B cell (primary cell): ENCODE measurements at regions not wholly inside any gene's neighbourhood (a gene's known extent, or its start where the extent isn't known, plus 50 kb on each side); places are given as distances from the start of the nearest gene placed in this dataset.

Source experiments
- EZH2 ChIP-seq: IDR thresholded peaks from 2 replicates; pipeline ENCODE4 v1.6.1; 2012; ENCODE audit warnings: borderline replicate concordance, low read depth, mild to moderate bottlenecking, moderate library complexity, low read length; ENCODE audit not compliant: insufficient read depth, poor library complexity, severe bottlenecking
- TF ChIP-seq, protein P1 (sequence below): fragments of 200-600 bp; IDR thresholded peaks from one replicate; pipeline ENCODE4 v1.8.0; 2022; ENCODE audit warnings: antibody characterized with exemption, mild to moderate bottlenecking

DNA sequence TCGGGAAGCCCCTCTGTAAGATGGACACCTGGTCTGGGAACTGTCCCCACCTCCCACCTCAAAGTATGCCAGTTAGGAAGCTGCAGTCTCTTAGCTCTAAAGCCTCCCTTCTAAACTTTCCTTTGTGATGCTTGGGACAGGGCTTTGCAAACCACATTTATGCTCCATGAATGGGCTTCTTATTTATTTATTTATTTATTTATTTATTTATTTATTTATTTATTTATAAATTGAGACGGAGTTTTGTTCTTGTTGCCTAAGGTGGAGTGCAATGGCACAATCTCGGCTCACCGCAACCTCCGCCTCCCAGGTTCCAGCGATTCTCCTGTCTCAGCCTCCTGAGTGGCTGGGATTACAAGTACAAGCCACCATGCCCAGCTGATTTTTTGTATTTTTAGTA lies 1009.4 kb downstream of the TYW1 start:
- TF ChIP-seq, protein P1, sequence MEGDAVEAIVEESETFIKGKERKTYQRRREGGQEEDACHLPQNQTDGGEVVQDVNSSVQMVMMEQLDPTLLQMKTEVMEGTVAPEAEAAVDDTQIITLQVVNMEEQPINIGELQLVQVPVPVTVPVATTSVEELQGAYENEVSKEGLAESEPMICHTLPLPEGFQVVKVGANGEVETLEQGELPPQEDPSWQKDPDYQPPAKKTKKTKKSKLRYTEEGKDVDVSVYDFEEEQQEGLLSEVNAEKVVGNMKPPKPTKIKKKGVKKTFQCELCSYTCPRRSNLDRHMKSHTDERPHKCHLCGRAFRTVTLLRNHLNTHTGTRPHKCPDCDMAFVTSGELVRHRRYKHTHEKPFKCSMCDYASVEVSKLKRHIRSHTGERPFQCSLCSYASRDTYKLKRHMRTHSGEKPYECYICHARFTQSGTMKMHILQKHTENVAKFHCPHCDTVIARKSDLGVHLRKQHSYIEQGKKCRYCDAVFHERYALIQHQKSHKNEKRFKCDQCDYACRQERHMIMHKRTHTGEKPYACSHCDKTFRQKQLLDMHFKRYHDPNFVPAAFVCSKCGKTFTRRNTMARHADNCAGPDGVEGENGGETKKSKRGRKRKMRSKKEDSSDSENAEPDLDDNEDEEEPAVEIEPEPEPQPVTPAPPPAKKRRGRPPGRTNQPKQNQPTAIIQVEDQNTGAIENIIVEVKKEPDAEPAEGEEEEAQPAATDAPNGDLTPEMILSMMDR = no peak
- TF ChIP-seq EZH2 = no peak
